H1 (cell line): ENCODE measurements at regions not wholly inside any gene's neighbourhood (a gene's known extent, or its start where the extent isn't known, plus 50 kb on each side); places are given as distances from the start of the nearest gene placed in this dataset.

Experiments
- CTCF ChIA-PET: fragments of 300-600 bp; sonication (Branson Sonifier 250); formaldehyde crosslinking; loops from one replicate; lab custom pipeline; 2021; ENCODE audit not compliant: partially characterized antibody; lab: Charles Lee
- POLR2A ChIA-PET: fragments of 300-600 bp; sonication (Branson Sonifier 250); formaldehyde crosslinking; loops from one replicate; lab custom pipeline; 2021; ENCODE audit warnings: inconsistent platforms; ENCODE audit not compliant: partially characterized antibody; lab: Charles Lee
- DNase-seq, 2 experiments: peaks; one replicate each; pipeline versions ENCODE4 v3.0.0 to v3.0.0-alpha.2; 2010 to 2022; ENCODE audit warnings: low spot score in 2 of 2, low read depth in 1 of 2, mixed read lengths in 1 of 2
- FAIRE-seq: peaks from 2 replicates; lab custom pipeline; 2011; peaks lifted over from hg19 to GRCh38; lab: Jason Lieb, UNC
- H2AFZ ChIP-seq: 2 replicates; pipeline ENCODE4 v1.8.1; 2012; ENCODE audit warnings: low read length, inconsistent platforms
- H2AK5ac ChIP-seq: 2 replicates; pipeline ENCODE4 v1.6.1; 2013; ENCODE audit warnings: low read depth, low read length
- H2BK120ac ChIP-seq: replicated peaks from 2 replicates; pipeline ENCODE3; 2013; ENCODE audit warnings: low read depth, low read length, inconsistent platforms
- H2BK12ac ChIP-seq: 2 replicates; pipeline ENCODE4 v1.6.1; 2013; ENCODE audit warnings: low read depth, low read length
- H2BK15ac ChIP-seq: 2 replicates; pipeline ENCODE4 v1.6.1; 2013; ENCODE audit warnings: low read length
- H2BK20ac ChIP-seq: 2 replicates; pipeline ENCODE4 v1.6.1; 2013; ENCODE audit warnings: low read length
- H2BK5ac ChIP-seq: 2 replicates; pipeline ENCODE4 v1.6.1; 2013; ENCODE audit warnings: low read depth, low read length
- H3K14ac ChIP-seq: 2 replicates; pipeline ENCODE4 v1.6.1; 2013; ENCODE audit warnings: inconsistent platforms; ENCODE audit not compliant: insufficient read length
- H3K18ac ChIP-seq: 2 replicates; pipeline ENCODE4 v1.6.1; 2013; ENCODE audit warnings: low read length; ENCODE audit errors: extremely low read depth
- H3K23ac ChIP-seq: 2 replicates; pipeline ENCODE4 v1.6.1; 2013; ENCODE audit warnings: inconsistent platforms; ENCODE audit not compliant: insufficient read length
- H3K23me2 ChIP-seq: 2 replicates; pipeline ENCODE4 v1.6.1; 2013; ENCODE audit warnings: low read depth, low read length
- H3K27ac ChIP-seq: 2 replicates; pipeline ENCODE4 v1.6.1; 2011; ENCODE audit warnings: low read depth, low read length, inconsistent platforms
- H3K27me3 ChIP-seq, 4 experiments: replicated peaks in 1 of 4; 1 replicate in 1 of 4; 2 replicates in 3 of 4; pipeline versions ENCODE4 v1.6.1 to v1.8.1; 2011 to 2013; ENCODE audit warnings: low read length in 3 of 4, mild to moderate bottlenecking in 3 of 4, inconsistent platforms in 2 of 4, mixed read lengths in 2 of 4, moderate library complexity in 1 of 4; ENCODE audit not compliant: control insufficient read depth in 3 of 4, insufficient read depth in 3 of 4; ENCODE audit errors: extremely low read depth in 1 of 4
- H3K36me3 ChIP-seq, 4 experiments: 2 replicates each; pipeline versions ENCODE4 v1.6.1 to v1.8.1; 2011 to 2013; ENCODE audit warnings: mild to moderate bottlenecking in 4 of 4, low read length in 3 of 4, moderate library complexity in 2 of 4, control low read depth in 1 of 4, inconsistent platforms in 1 of 4; ENCODE audit not compliant: insufficient read depth in 4 of 4, control insufficient read depth in 2 of 4
- H3K4ac ChIP-seq: replicated peaks from 2 replicates; pipeline ENCODE3; 2013; ENCODE audit warnings: low read length, low read depth, mixed read lengths, inconsistent platforms; ENCODE audit not compliant: insufficient read length
- H3K4me1 ChIP-seq, 4 experiments: replicated peaks in 1 of 4; 1 replicate in 1 of 4; 2 replicates in 3 of 4; pipeline versions ENCODE4 v1.6.1 to v1.8.1; 2011 to 2013; ENCODE audit warnings: low read length in 3 of 4, inconsistent platforms in 2 of 4, mixed read lengths in 1 of 4; ENCODE audit not compliant: insufficient read depth in 4 of 4, control insufficient read depth in 3 of 4
- H3K4me2 ChIP-seq, 2 experiments: 2 replicates each; pipeline versions ENCODE4 v1.6.1 to v1.8.1; 2011 to 2013; ENCODE audit warnings: low read depth in 2 of 2, low read length in 2 of 2, control low read depth in 1 of 2, inconsistent platforms in 1 of 2, mild to moderate bottlenecking in 1 of 2; ENCODE audit not compliant: insufficient read depth in 1 of 2
- H3K4me3 ChIP-seq, 4 experiments: fragments of 200-600, 300-600 bp in 1 of 4; sonication (generic), shearing (Covaris generic), sonication (Bioruptor Twin) in 1 of 4; 2 replicates each; pipeline versions ENCODE4 v1.5.1 to v1.8.1; 2011 to 2016; ENCODE audit warnings: low read length in 4 of 4, low read depth in 3 of 4, control low read depth in 2 of 4, inconsistent platforms in 2 of 4, mild to moderate bottlenecking in 2 of 4, mixed read lengths in 1 of 4, moderate library complexity in 1 of 4; ENCODE audit not compliant: insufficient read depth in 2 of 4; ENCODE audit errors: extremely low read depth in 1 of 4
- H3K56ac ChIP-seq: replicated peaks from 2 replicates; pipeline ENCODE3; 2013; ENCODE audit warnings: low read depth, mild to moderate bottlenecking, mixed read lengths, low read length, inconsistent platforms; ENCODE audit not compliant: insufficient read length
- H3K79me1 ChIP-seq: 2 replicates; pipeline ENCODE4 v1.6.1; 2013; ENCODE audit warnings: low read depth, low read length, control low read depth
- H3K79me2 ChIP-seq, 2 experiments: 2 replicates each; pipeline versions ENCODE4 v1.6.1 to v1.8.1; 2012 to 2013; ENCODE audit warnings: low read length in 2 of 2, mild to moderate bottlenecking in 2 of 2, inconsistent platforms in 1 of 2; ENCODE audit not compliant: insufficient read depth in 2 of 2, control insufficient read depth in 1 of 2
- H3K9ac ChIP-seq, 4 experiments: replicated peaks in 1 of 4; 1 replicate in 1 of 4; 2 replicates in 3 of 4; pipeline versions ENCODE4 v1.6.1 to v1.8.1; 2011 to 2013; ENCODE audit warnings: low read depth in 3 of 4, low read length in 3 of 4, control low read depth in 2 of 4, mild to moderate bottlenecking in 2 of 4, moderate library complexity in 2 of 4, inconsistent platforms in 1 of 4; ENCODE audit errors: extremely low read depth in 1 of 4
- H3K9me3 ChIP-seq, 2 experiments: 2 replicates each; pipeline versions ENCODE4 v1.6.1 to v1.8.1; 2012 to 2013; ENCODE audit warnings: mild to moderate bottlenecking in 2 of 2, moderate library complexity in 2 of 2, control low read depth in 1 of 2, inconsistent platforms in 1 of 2, low read depth in 1 of 2, low read length in 1 of 2, mixed read lengths in 1 of 2; ENCODE audit not compliant: insufficient read depth in 2 of 2
- H4K20me1 ChIP-seq, 2 experiments: replicated peaks in 1 of 2; 2 replicates each; pipeline versions ENCODE3 to v1.8.1; 2011 to 2013; ENCODE audit warnings: inconsistent platforms in 2 of 2, low read length in 2 of 2, mild to moderate bottlenecking in 1 of 2; ENCODE audit not compliant: insufficient read depth in 2 of 2, control insufficient read depth in 1 of 2
- H4K5ac ChIP-seq: 2 replicates; pipeline ENCODE4 v1.6.1; 2013; ENCODE audit warnings: low read length, low read depth, mixed read lengths, inconsistent platforms; ENCODE audit not compliant: insufficient read length
- H4K8ac ChIP-seq: 2 replicates; pipeline ENCODE4 v1.8.0; 2013; ENCODE audit warnings: mild to moderate bottlenecking, moderate library complexity, low read length, inconsistent platforms; ENCODE audit not compliant: insufficient read depth; ENCODE audit errors: extremely low read depth
- H4K91ac ChIP-seq: replicated peaks from 2 replicates; pipeline ENCODE3; 2013; ENCODE audit warnings: low read length, mixed read lengths, inconsistent platforms; ENCODE audit not compliant: insufficient read length
- ATF2 ChIP-seq: IDR thresholded peaks from 2 replicates; pipeline ENCODE4 v1.6.1; 2012; ENCODE audit warnings: low read length, inconsistent platforms
- CHD2 ChIP-seq: IDR thresholded peaks from 2 replicates; pipeline ENCODE4 v1.6.1; 2012; ENCODE audit warnings: low read length, improper control_type of control experiment
- CTCF ChIP-seq, 3 experiments: IDR thresholded peaks; 1 replicate in 2 of 3; 2 replicates in 1 of 3; pipeline versions ENCODE4 v1.5.1 to v1.6.1; 2011; ENCODE audit warnings: low read length in 3 of 3, mild to moderate bottlenecking in 3 of 3, inconsistent platforms in 2 of 3, low read depth in 1 of 3, moderate library complexity in 1 of 3; ENCODE audit not compliant: insufficient read depth in 1 of 3; ENCODE audit errors: control extremely low read depth in 1 of 3
- EZH2 ChIP-seq: fragments of 200-600 bp; sonication (generic); IDR thresholded peaks from 2 replicates; pipeline ENCODE4 v1.7.1; 2012; ENCODE audit warnings: low read depth, mild to moderate bottlenecking, moderate library complexity, low read length, inconsistent platforms; ENCODE audit not compliant: severe bottlenecking
- GABPA ChIP-seq: IDR thresholded peaks from 2 replicates; pipeline ENCODE4 v1.6.1; 2011; ENCODE audit warnings: mild to moderate bottlenecking, low read length, moderate library complexity, borderline replicate concordance; ENCODE audit not compliant: insufficient read depth
- KDM1A ChIP-seq: fragments of 200-600, 300-600 bp; sonication (generic); IDR thresholded peaks from 2 replicates; pipeline ENCODE4 v1.7.1; 2016; ENCODE audit warnings: mild to moderate bottlenecking, low read length, borderline replicate concordance
- POU5F1 ChIP-seq: IDR thresholded peaks from 2 replicates; pipeline ENCODE4 v1.6.1; 2011; ENCODE audit warnings: low read depth, mild to moderate bottlenecking, low read length, moderate library complexity
- RNF2 ChIP-seq: fragments of 200-900, 300-1000 bp; sonication (generic); IDR thresholded peaks from 2 replicates; pipeline ENCODE4 v1.7.1; 2016; ENCODE audit warnings: borderline replicate concordance, low read depth, mild to moderate bottlenecking, antibody characterized with exemption, low read length; ENCODE audit not compliant: poor library complexity, severe bottlenecking; ENCODE audit errors: missing control alignments
- SAP30 ChIP-seq: fragments of 300-600 bp; sonication (generic); IDR thresholded peaks from 2 replicates; pipeline ENCODE4 v1.7.1; 2012; ENCODE audit warnings: low read length, moderate library complexity, mild to moderate bottlenecking, inconsistent platforms; ENCODE audit not compliant: insufficient read depth, insufficient replicate concordance
- TAF1 ChIP-seq: IDR thresholded peaks from 2 replicates; pipeline ENCODE4 v1.6.1; 2011; ENCODE audit warnings: mild to moderate bottlenecking, low read depth, low read length
- WGBS, 2 experiments: shearing (Covaris generic) in 1 of 2; methylation state at CpG; one replicate each; pipeline versions ENCODE4 v1.1.6 to v1.1.7; 2013 to 2015; ENCODE audit warnings: low lambda C conversion rate in 2 of 2, mixed read lengths in 2 of 2, inconsistent platforms in 1 of 2, low coverage in 1 of 2, missing lambda C conversion rate in 1 of 2; ENCODE audit not compliant: insufficient replicate concordance in 2 of 2, insufficient coverage in 1 of 2, insufficient read length in 1 of 2; ENCODE audit errors: extremely low coverage in 1 of 2, missing lambda C conversion rate in 1 of 2; 5-methylcytosine and 5-hydroxymethylcytosine counted together

- ChIA-PET POLR2A (no interaction called here), CTCF (no interaction called here)
- WGBS, 2 experiments = 94% methylated on average over 14 of the region's 14 CpGs; no CpG with 5 or more reads in 1 of the 2 experiments
- Histone ChIP-seq H3K56ac (no peak overlapping the region), H4K20me1 (no peaks in the 10 kb centered on the region), H4K8ac (no peak overlapping the region), H3K9ac (no peak overlapping the region), H4K91ac (no peak overlapping the region), H3K79me2 (no peaks in the 10 kb centered on the region), H2BK20ac (no peak overlapping the region), H3K79me1 (no peaks in the 10 kb centered on the region), H3K4ac (no peak overlapping the region), H2BK120ac (no peak overlapping the region), H3K27ac (no peak overlapping the region), H3K36me3 (no peaks in the 10 kb centered on the region), H3K14ac (no peak overlapping the region), H3K27me3 (no peaks in the 10 kb centered on the region), H2BK5ac (no peak overlapping the region), H3K23me2 (no peaks in the 10 kb centered on the region), H2AFZ (no peak overlapping the region), H3K18ac (no peak overlapping the region), H2AK5ac (no peak overlapping the region), H2BK15ac (no peak overlapping the region), H3K23ac (no peak overlapping the region), H3K4me3 (no peak overlapping the region), H4K5ac (no peak overlapping the region), H3K4me1 (no peaks in the 10 kb centered on the region), H3K4me2 (no peak overlapping the region), H3K9me3 (no peaks in the 10 kb centered on the region), H2BK12ac (no peak overlapping the region)
- DNase-seq = no peak
- FAIRE-seq = no peak
- TF ChIP-seq SAP30 = no peak
- TF ChIP-seq GABPA = no peak
- no peak for TF ChIP-seq KDM1A
- TF ChIP-seq RNF2 = no peak
- TF ChIP-seq CTCF (IDR thresholded peaks at IDR 0.05; ENCODE audit: control extremely low read depth in 1 of 3, insufficient read depth in 1 of 3, low read depth in 1 of 3, low read length in 3 of 3) = no peak
- TF ChIP-seq POU5F1 = no peak
- no peak for TF ChIP-seq EZH2
- TF ChIP-seq TAF1 = no peak
- TF ChIP-seq CHD2 = no peak
- TF ChIP-seq ATF2 = no peak
These were observed 141.9 kb upstream of the SALL3 start for GRCh38 chr18:78837754-78838153.
